Loucy (cell line): ENCODE measurements at regions not wholly inside any gene's neighbourhood (a gene's known extent, or its start where the extent isn't known, plus 50 kb on each side); places are given as distances from the start of the nearest gene placed in this dataset.

Experiments used
- H2AFZ ChIP-seq: fragments of 200-600 bp; sonication (generic); 2 replicates; pipeline ENCODE4 v1.6.0; 2016; ENCODE audit warnings: antibody characterized with exemption, mild to moderate bottlenecking, low read length, moderate library complexity
- H3F3A ChIP-seq: fragments of 200-600 bp; 2 replicates; pipeline ENCODE4 v1.6.0; 2016; ENCODE audit warnings: antibody characterized with exemption, low read depth, mild to moderate bottlenecking
- H3K27me3 ChIP-seq: fragments of 200-600 bp; sonication (generic); 2 replicates; pipeline ENCODE4 v1.6.1; 2014; ENCODE audit warnings: low read length, mild to moderate bottlenecking; ENCODE audit not compliant: insufficient read depth, poor library complexity, severe bottlenecking
- H3K36me3 ChIP-seq: fragments of 200-600 bp; sonication (generic); 2 replicates; pipeline ENCODE4 v1.6.1; 2016; ENCODE audit warnings: low read length; ENCODE audit not compliant: insufficient read depth
- H3K4me1 ChIP-seq: fragments of 200-600 bp; sonication (generic); 2 replicates; pipeline ENCODE4 v1.5.1; 2014; ENCODE audit warnings: low read length, mild to moderate bottlenecking; ENCODE audit not compliant: insufficient read depth, poor library complexity, severe bottlenecking
- H3K4me2 ChIP-seq: fragments of 200-600 bp; sonication (generic); 2 replicates; pipeline ENCODE4 v1.6.0; 2014; ENCODE audit warnings: antibody characterized with exemption, low read length, low read depth, mild to moderate bottlenecking; ENCODE audit not compliant: poor library complexity, severe bottlenecking
- H3K4me3 ChIP-seq: fragments of 200-600 bp; sonication (generic); 2 replicates; pipeline ENCODE4 v1.5.1; 2014; ENCODE audit warnings: low read length, mild to moderate bottlenecking, mixed read lengths; ENCODE audit not compliant: poor library complexity, severe bottlenecking
- H3K79me2 ChIP-seq: fragments of 200-600 bp; sonication (generic); 2 replicates; pipeline ENCODE4 v1.6.1; 2014; ENCODE audit warnings: low read length; ENCODE audit not compliant: insufficient read depth
- H3K9ac ChIP-seq: fragments of 200-600 bp; sonication (generic); 2 replicates; pipeline ENCODE4 v1.6.0; 2014; ENCODE audit warnings: mild to moderate bottlenecking, low read depth, low read length, moderate library complexity; ENCODE audit not compliant: poor library complexity, severe bottlenecking
- H3K9me2 ChIP-seq: fragments of 200-600 bp; sonication (generic); replicated peaks from 2 replicates; pipeline ENCODE4 v1.6.1; 2016; ENCODE audit warnings: low read depth, low read length, mixed read lengths
- H3K9me3 ChIP-seq: fragments of 200-600 bp; sonication (generic); 2 replicates; pipeline ENCODE4 v1.6.1; 2014; ENCODE audit warnings: mild to moderate bottlenecking, antibody characterized with exemption, low read length, low read depth; ENCODE audit not compliant: insufficient read depth
- H4K20me1 ChIP-seq: fragments of 200-600 bp; sonication (generic); 2 replicates; pipeline ENCODE4 v1.6.0; 2014; ENCODE audit warnings: antibody characterized with exemption, low read length, mild to moderate bottlenecking; ENCODE audit not compliant: insufficient read depth, poor library complexity, severe bottlenecking
- CTCF ChIP-seq: fragments of 200-600 bp; sonication (generic); conservative IDR thresholded peaks from 2 replicates; pipeline ENCODE4 v1.5.1; 2014; ENCODE audit warnings: mild to moderate bottlenecking, antibody characterized with exemption, low read length
- EZH2phosphoT487 ChIP-seq: fragments of 200-600 bp; IDR thresholded peaks from 2 replicates; pipeline ENCODE4 v1.6.1; 2018; ENCODE audit warnings: antibody characterized with exemption, mild to moderate bottlenecking, moderate library complexity, borderline replicate concordance

GRCh38 chr2:153575171-153575853, 96.8 kb upstream of the RPRM start:
- Histone ChIP-seq H3K36me3 (no peaks in the 10 kb centered on the region), H3K9ac (no peak overlapping the region), H2AFZ (no peak overlapping the region), H4K20me1 (no peaks in the 10 kb centered on the region), H3K4me1 (no peaks in the 10 kb centered on the region), H3K4me2 (no peak overlapping the region), H3F3A (no peaks in the 10 kb centered on the region), H3K4me3 (no peak overlapping the region), H3K9me3 (peaks cover 3% of the 10 kb centered on the region; the same call in 1 of the 2 replicates), H3K79me2 (no peaks in the 10 kb centered on the region), H3K27me3 (no peaks in the 10 kb centered on the region), H3K9me2 (no peaks in the 10 kb centered on the region)
- no peak for TF ChIP-seq EZH2phosphoT487
- no peak for TF ChIP-seq CTCF

GRCh38 chr2:153584244-153584643, 105.7 kb upstream of the RPRM start:
- H3K9me2 ChIP-seq: no peaks in the 10 kb centered on the region; the same call in 1 of the 2 replicates
- no peaks in the 10 kb centered on the region for H3K79me2 ChIP-seq
- no peak overlapping the region for H2AFZ ChIP-seq
- H4K20me1 ChIP-seq: no peaks in the 10 kb centered on the region
- H3K9me3 ChIP-seq: no peaks in the 10 kb centered on the region
- no peaks in the 10 kb centered on the region for H3K27me3 ChIP-seq
- no peaks in the 10 kb centered on the region for H3F3A ChIP-seq
- no peaks in the 10 kb centered on the region for H3K4me1 ChIP-seq
- no peak overlapping the region for H3K9ac ChIP-seq
- no peak overlapping the region for H3K4me2 ChIP-seq
- TF ChIP-seq EZH2phosphoT487: no peak
- TF ChIP-seq CTCF: no peak
- no peak overlapping the region for H3K4me3 ChIP-seq
- H3K36me3 ChIP-seq: no peaks in the 10 kb centered on the region

GRCh38 chr2:153588408-153588807, 109.8 kb upstream of the RPRM start:
- Histone ChIP-seq H3F3A (no peaks in the 10 kb centered on the region), H3K4me3 (no peak overlapping the region), H3K9me3 (no peaks in the 10 kb centered on the region), H3K36me3 (no peaks in the 10 kb centered on the region), H3K79me2 (no peaks in the 10 kb centered on the region), H3K27me3 (no peaks in the 10 kb centered on the region), H3K9me2 (no peaks in the 10 kb centered on the region; the same call in 1 of the 2 replicates), H4K20me1 (no peaks in the 10 kb centered on the region), H3K9ac (no peak overlapping the region), H3K4me2 (no peak overlapping the region), H3K4me1 (no peaks in the 10 kb centered on the region), H2AFZ (no peak overlapping the region)
- TF ChIP-seq CTCF (no peak), EZH2phosphoT487 (no peak)
